Keratinocyte (primary cell): ENCODE measurements at regions not wholly inside any gene's neighbourhood (a gene's known extent, or its start where the extent isn't known, plus 50 kb on each side); places are given as distances from the start of the nearest gene placed in this dataset.
A peak's percentile ranks its signal among the peaks of the same experiment; 100 is the strongest.

Source experiments
- DNase-seq: peaks from one replicate; pipeline ENCODE4 v3.0.0-alpha.2; 2011; ENCODE audit warnings: low read depth, missing footprints, low spot score
- FAIRE-seq: peaks from 2 replicates; lab custom pipeline; 2011; peaks lifted over from hg19 to GRCh38; lab: Jason Lieb, UNC
- H2AFZ ChIP-seq: 2 replicates; pipeline ENCODE4 v1.6.0; 2012; ENCODE audit warnings: low read length, control low read depth, inconsistent platforms; ENCODE audit not compliant: control insufficient read depth
- H3K27ac ChIP-seq: 2 replicates; pipeline ENCODE4 v1.5.1; 2011; ENCODE audit warnings: low read length; ENCODE audit not compliant: control insufficient read depth, insufficient read depth
- H3K27me3 ChIP-seq: 3 replicates; pipeline ENCODE4 v1.6.0; 2011; ENCODE audit warnings: low read length; ENCODE audit not compliant: control insufficient read depth, insufficient read depth; ENCODE audit errors: extremely low read depth
- H3K36me3 ChIP-seq, 2 experiments: 2 replicates in 1 of 2; 3 replicates in 1 of 2; pipeline ENCODE4 v1.5.1; 2011; ENCODE audit warnings: low read length in 2 of 2, mild to moderate bottlenecking in 1 of 2; ENCODE audit not compliant: control insufficient read depth in 2 of 2, insufficient read depth in 2 of 2; ENCODE audit errors: extremely low read depth in 1 of 2
- H3K4me1 ChIP-seq: 3 replicates; pipeline ENCODE4 v1.5.1; 2011; ENCODE audit warnings: low read length; ENCODE audit not compliant: control insufficient read depth, insufficient read depth; ENCODE audit errors: extremely low read depth
- H3K4me2 ChIP-seq: 3 replicates; pipeline ENCODE4 v1.6.0; 2011; ENCODE audit warnings: low read depth, low read length; ENCODE audit not compliant: control insufficient read depth, insufficient read depth; ENCODE audit errors: extremely low read depth
- H3K4me3 ChIP-seq, 3 experiments: fragments of 200-600 bp in 1 of 3; sonication (generic) in 1 of 3; 2 replicates in 2 of 3; 3 replicates in 1 of 3; pipeline ENCODE4 v1.5.1; 2011 to 2016; ENCODE audit warnings: low read length in 3 of 3, mild to moderate bottlenecking in 3 of 3, control low read depth in 2 of 3, inconsistent platforms in 1 of 3, low read depth in 1 of 3, mixed read lengths in 1 of 3, mixed run types in 1 of 3, moderate library complexity in 1 of 3; ENCODE audit not compliant: control insufficient read depth in 2 of 3, insufficient read depth in 2 of 3; ENCODE audit errors: extremely low read depth in 1 of 3
- H3K79me2 ChIP-seq: 2 replicates; pipeline ENCODE4 v1.6.0; 2012; ENCODE audit warnings: low read length; ENCODE audit not compliant: control insufficient read depth, insufficient read depth
- H3K9ac ChIP-seq: 3 replicates; pipeline ENCODE4 v1.6.0; 2011; ENCODE audit warnings: low read length; ENCODE audit not compliant: control insufficient read depth, insufficient read depth; ENCODE audit errors: extremely low read depth
- H3K9me1 ChIP-seq: 3 replicates; pipeline ENCODE4 v1.6.0; 2011; ENCODE audit warnings: low read length; ENCODE audit not compliant: control insufficient read depth, insufficient read depth; ENCODE audit errors: extremely low read depth
- H3K9me3 ChIP-seq: 2 replicates; pipeline ENCODE4 v1.5.1; 2012; ENCODE audit warnings: low read depth, low read length; ENCODE audit not compliant: control insufficient read depth
- H4K20me1 ChIP-seq: 3 replicates; pipeline ENCODE4 v1.6.0; 2011; ENCODE audit warnings: low read length; ENCODE audit not compliant: control insufficient read depth, insufficient read depth; ENCODE audit errors: extremely low read depth
- EZH2 ChIP-seq: IDR thresholded peaks from one replicate; pipeline ENCODE4 v1.6.1; 2012; ENCODE audit warnings: inconsistent platforms, mild to moderate bottlenecking, low read length, moderate library complexity
- dilution Hi-C: fragments of 300-500 bp; cut with MboI; formaldehyde crosslinking; loops from one replicate; pipeline ENCODE4 v1.7.0; 2020; ENCODE audit warnings: low sequenced_read_pairs; ENCODE audit not compliant: extremely low pct_ligation_motif_present
- TF ChIP-seq, protein P1 (sequence below), 3 experiments: IDR thresholded peaks in 1 of 3; conservative IDR thresholded peaks in 1 of 3; optimal IDR thresholded peaks in 1 of 3; 2 replicates in 2 of 3; 3 replicates in 1 of 3; pipeline versions ENCODE3 to v1.5.1; 2011; ENCODE audit warnings: low read length in 3 of 3, mild to moderate bottlenecking in 3 of 3, moderate library complexity in 2 of 3, control low read depth in 1 of 3, inconsistent platforms in 1 of 3; ENCODE audit not compliant: insufficient read depth in 2 of 3; ENCODE audit errors: extremely low read depth in 1 of 3

DNA sequence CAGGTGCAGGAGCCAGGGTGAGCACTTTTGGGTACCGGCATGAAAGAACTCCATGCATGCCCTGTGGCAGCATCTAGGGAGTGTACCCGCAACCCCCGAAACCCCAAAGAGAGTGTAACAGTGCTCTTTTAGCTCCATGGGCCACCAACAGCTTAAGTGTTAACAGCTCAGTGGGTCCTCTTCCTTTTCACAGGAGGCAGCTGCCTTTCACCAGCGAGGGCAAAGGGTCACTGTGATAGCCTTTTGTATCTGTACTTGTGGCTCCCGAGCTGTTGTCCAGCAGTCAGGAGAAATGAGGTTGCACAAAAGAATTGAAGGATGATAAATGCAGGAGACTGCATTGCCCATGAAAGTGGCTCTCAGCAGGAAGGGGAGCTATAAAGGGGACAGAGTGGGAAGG is 1166.3 kb upstream of the ACVR2A start:
- Histone ChIP-seq H4K20me1 (no peaks in the 10 kb centered on the region), H3K9me1 (no peaks in the 10 kb centered on the region), H3K27me3 (no peaks in the 10 kb centered on the region), H3K4me3 (no peak overlapping the region), H3K79me2 (no peaks in the 10 kb centered on the region), H3K9ac (no peak overlapping the region), H3K4me1 (no peaks in the 10 kb centered on the region), H2AFZ (no peak overlapping the region), H3K4me2 (no peak overlapping the region), H3K27ac (no peak overlapping the region), H3K9me3 (no peaks in the 10 kb centered on the region), H3K36me3 (no peaks in the 10 kb centered on the region)
- FAIRE-seq (no peak), DNase-seq (no peak)
- dilution Hi-C loops = no loop called here
- TF ChIP-seq EZH2 = no peak
- TF ChIP-seq, protein P1, sequence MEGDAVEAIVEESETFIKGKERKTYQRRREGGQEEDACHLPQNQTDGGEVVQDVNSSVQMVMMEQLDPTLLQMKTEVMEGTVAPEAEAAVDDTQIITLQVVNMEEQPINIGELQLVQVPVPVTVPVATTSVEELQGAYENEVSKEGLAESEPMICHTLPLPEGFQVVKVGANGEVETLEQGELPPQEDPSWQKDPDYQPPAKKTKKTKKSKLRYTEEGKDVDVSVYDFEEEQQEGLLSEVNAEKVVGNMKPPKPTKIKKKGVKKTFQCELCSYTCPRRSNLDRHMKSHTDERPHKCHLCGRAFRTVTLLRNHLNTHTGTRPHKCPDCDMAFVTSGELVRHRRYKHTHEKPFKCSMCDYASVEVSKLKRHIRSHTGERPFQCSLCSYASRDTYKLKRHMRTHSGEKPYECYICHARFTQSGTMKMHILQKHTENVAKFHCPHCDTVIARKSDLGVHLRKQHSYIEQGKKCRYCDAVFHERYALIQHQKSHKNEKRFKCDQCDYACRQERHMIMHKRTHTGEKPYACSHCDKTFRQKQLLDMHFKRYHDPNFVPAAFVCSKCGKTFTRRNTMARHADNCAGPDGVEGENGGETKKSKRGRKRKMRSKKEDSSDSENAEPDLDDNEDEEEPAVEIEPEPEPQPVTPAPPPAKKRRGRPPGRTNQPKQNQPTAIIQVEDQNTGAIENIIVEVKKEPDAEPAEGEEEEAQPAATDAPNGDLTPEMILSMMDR (optimal IDR thresholded peaks at IDR 0.05 in 1 of 3, IDR thresholded peaks at IDR 0.05 in 1 of 3, conservative IDR thresholded peaks at IDR 0.05 in 1 of 3; ENCODE audit: extremely low read depth in 1 of 3, insufficient read depth in 2 of 3, low read length in 3 of 3) = no peak

DNA sequence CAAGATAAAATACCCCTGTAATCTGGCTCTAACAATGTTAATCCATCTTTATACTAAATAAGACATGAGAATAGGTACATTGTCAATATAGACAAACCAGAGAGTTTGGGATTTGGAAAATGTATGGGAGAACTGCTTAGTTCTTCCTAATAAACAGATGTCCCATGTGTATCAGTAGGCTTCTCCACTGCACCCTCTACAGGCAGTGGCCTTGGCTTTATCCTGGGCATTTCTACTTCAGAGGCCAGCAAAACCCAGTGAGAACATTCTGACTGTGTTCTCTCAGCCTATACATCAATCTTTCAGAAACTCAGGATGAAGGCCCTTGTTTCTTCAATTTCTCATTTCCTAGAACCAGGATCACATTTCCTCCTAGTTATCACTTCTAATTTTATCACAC is 1167.5 kb upstream of the ACVR2A start:
- FAIRE-seq (peak; percentile 60), DNase-seq (no peak)
- H3K4me1 ChIP-seq = no peaks in the 10 kb centered on the region
- no peaks in the 10 kb centered on the region for H3K79me2 ChIP-seq
- dilution Hi-C loops = no loop called here
- no peaks in the 10 kb centered on the region for H3K9me1 ChIP-seq
- no peaks in the 10 kb centered on the region for H3K9me3 ChIP-seq
- H3K4me3 ChIP-seq = no peak overlapping the region
- no peak overlapping the region for H3K27ac ChIP-seq
- TF ChIP-seq EZH2 = no peak
- TF ChIP-seq, protein P1 (optimal IDR thresholded peaks at IDR 0.05 in 1 of 3, IDR thresholded peaks at IDR 0.05 in 1 of 3, conservative IDR thresholded peaks at IDR 0.05 in 1 of 3; ENCODE audit: extremely low read depth in 1 of 3, insufficient read depth in 2 of 3, low read length in 3 of 3) = peak in 2 of 3 experiments; percentile 46 to 50
- no peak overlapping the region for H3K4me2 ChIP-seq
- H3K36me3 ChIP-seq = no peaks in the 10 kb centered on the region
- H4K20me1 ChIP-seq = no peaks in the 10 kb centered on the region
- no peak overlapping the region for H3K9ac ChIP-seq
- H3K27me3 ChIP-seq = no peaks in the 10 kb centered on the region
- no peak overlapping the region for H2AFZ ChIP-seq
